ENCODE measurements at regions not wholly inside any gene's neighbourhood (a gene's known extent, or its start where the extent isn't known, plus 50 kb on each side); places are given as distances from the start of the nearest gene placed in this dataset.

DNA sequence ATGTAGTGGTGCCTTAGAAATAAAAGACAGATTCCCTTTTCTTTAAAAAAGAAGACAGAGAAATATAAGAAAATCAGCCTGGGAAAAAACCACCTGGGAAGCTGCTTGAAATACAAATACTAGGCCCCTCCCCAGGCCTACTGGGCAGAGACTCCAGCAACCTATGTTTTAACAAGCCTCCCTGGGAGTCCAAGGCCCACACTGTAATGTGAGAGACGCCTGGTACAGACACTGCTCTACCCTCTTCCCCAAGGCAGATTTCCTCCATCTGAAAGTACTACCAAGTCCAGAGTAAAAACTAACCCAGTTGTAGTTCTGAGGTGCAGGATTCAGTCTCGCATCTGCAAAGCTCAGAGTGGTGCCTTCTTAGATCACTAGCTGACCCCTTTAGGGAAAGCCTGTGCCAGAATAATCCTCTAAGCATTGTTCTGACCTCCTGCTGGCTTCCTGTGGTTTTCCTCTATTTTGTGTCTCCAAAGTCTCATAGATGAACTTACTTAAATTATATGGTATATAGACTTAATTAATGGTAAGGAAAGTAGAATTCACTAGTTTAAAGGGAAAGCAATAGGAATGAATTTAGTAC lies 270.2 kb upstream of the SLC35B3 start:
- no peak overlapping the region for H3K9ac ChIP-seq (replicated peaks; ENCODE audit: extremely low read depth, insufficient read depth, low read length)
- H3K27ac ChIP-seq (ENCODE audit: insufficient read depth, low read depth, low read length): no peak overlapping the region
- H3K4me1 ChIP-seq (ENCODE audit: control insufficient read depth, extremely low read depth, insufficient read depth, low read length): no peaks in the 10 kb centered on the region
- no peak for TF ChIP-seq POLR2A (IDR thresholded peaks at IDR 0.05; ENCODE audit: low read depth, low read length)
- TF ChIP-seq, protein P1, sequence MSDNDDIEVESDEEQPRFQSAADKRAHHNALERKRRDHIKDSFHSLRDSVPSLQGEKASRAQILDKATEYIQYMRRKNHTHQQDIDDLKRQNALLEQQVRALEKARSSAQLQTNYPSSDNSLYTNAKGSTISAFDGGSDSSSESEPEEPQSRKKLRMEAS (IDR thresholded peaks at IDR 0.05; ENCODE audit: insufficient read depth, insufficient read length): no peak
- TF ChIP-seq EZH2 (IDR thresholded peaks at IDR 0.05; ENCODE audit: borderline replicate concordance, low read depth, low read length, severe bottlenecking): no peak
- TF ChIP-seq FOS (IDR thresholded peaks at IDR 0.05; ENCODE audit: borderline replicate concordance, insufficient read depth, low read length): no peak
- TF ChIP-seq POLR2AphosphoS5 (IDR thresholded peaks at IDR 0.05; ENCODE audit: insufficient read depth, low read depth, low read length): no peak
- no peak for TF ChIP-seq JUN (IDR thresholded peaks at IDR 0.05; ENCODE audit: borderline replicate concordance, insufficient read depth, insufficient read length, low read depth)
- no peak for TF ChIP-seq MYC (IDR thresholded peaks at IDR 0.05; ENCODE audit: low read depth, low read length)
- TF ChIP-seq, protein P2, sequence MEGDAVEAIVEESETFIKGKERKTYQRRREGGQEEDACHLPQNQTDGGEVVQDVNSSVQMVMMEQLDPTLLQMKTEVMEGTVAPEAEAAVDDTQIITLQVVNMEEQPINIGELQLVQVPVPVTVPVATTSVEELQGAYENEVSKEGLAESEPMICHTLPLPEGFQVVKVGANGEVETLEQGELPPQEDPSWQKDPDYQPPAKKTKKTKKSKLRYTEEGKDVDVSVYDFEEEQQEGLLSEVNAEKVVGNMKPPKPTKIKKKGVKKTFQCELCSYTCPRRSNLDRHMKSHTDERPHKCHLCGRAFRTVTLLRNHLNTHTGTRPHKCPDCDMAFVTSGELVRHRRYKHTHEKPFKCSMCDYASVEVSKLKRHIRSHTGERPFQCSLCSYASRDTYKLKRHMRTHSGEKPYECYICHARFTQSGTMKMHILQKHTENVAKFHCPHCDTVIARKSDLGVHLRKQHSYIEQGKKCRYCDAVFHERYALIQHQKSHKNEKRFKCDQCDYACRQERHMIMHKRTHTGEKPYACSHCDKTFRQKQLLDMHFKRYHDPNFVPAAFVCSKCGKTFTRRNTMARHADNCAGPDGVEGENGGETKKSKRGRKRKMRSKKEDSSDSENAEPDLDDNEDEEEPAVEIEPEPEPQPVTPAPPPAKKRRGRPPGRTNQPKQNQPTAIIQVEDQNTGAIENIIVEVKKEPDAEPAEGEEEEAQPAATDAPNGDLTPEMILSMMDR (IDR thresholded peaks at IDR 0.05; ENCODE audit: extremely low read depth in 1 of 2, insufficient read depth in 1 of 2, low read depth in 1 of 2, low read length in 2 of 2): no peak
- POLR2A ChIA-PET: no interaction called here
- H3K27me3 ChIP-seq (ENCODE audit: control insufficient read depth in 2 of 2, insufficient read depth in 2 of 2, low read length in 2 of 2): no peaks in the 10 kb centered on the region
- CTCF ChIA-PET: interaction anchor here (1.2 to 2.1 kb wide), 2 partner anchors 8 to 1724 kb away, joined by 3 to 5 read pairs; no protein-coding TSS in a partner anchor
- no peaks in the 10 kb centered on the region for H3K36me3 ChIP-seq (ENCODE audit: control insufficient read depth in 2 of 2, extremely low read depth in 1 of 2, insufficient read depth in 2 of 2, low read length in 2 of 2)
- no TSS peak for BruUV-seq (replicated peaks)
- intact Hi-C loops (cut with micrococcal nuclease): no loop called here
- DNase-seq (ENCODE audit: low read depth, low spot score) (no peak), FAIRE-seq (no peak)
- H3K4me3 ChIP-seq (replicated peaks in 1 of 3; ENCODE audit: insufficient read depth in 1 of 3, low read depth in 1 of 3, low read length in 3 of 3): no peak overlapping the region
- H3K4me2 ChIP-seq (ENCODE audit: insufficient read depth, low read length): no peak overlapping the region
- no peaks in the 10 kb centered on the region for H4K20me1 ChIP-seq (replicated peaks; ENCODE audit: control insufficient read depth, extremely low read depth, insufficient read depth, low read length)
- H2AFZ ChIP-seq (ENCODE audit: low read depth, low read length): no peak overlapping the region
- H3K9me1 ChIP-seq (replicated peaks; ENCODE audit: control insufficient read depth, extremely low read depth, insufficient read depth, low read length): no peaks in the 10 kb centered on the region
- H3K9me3 ChIP-seq (replicated peaks; ENCODE audit: control insufficient read depth, insufficient read depth, low read length): no peaks in the 10 kb centered on the region
- dilution Hi-C loops (cut with MboI; ENCODE audit: extremely low pct_ligation_motif_present, low sequenced_read_pairs): no loop called here
- H3K79me2 ChIP-seq (ENCODE audit: control insufficient read depth, insufficient read depth, low read length): no peaks in the 10 kb centered on the region
